ENCODE measurements at regions not wholly inside any gene's neighbourhood (a gene's known extent, or its start where the extent isn't known, plus 50 kb on each side); places are given as distances from the start of the nearest gene placed in this dataset.
A peak's percentile ranks its signal among the peaks of the same experiment; 100 is the strongest.

DNA sequence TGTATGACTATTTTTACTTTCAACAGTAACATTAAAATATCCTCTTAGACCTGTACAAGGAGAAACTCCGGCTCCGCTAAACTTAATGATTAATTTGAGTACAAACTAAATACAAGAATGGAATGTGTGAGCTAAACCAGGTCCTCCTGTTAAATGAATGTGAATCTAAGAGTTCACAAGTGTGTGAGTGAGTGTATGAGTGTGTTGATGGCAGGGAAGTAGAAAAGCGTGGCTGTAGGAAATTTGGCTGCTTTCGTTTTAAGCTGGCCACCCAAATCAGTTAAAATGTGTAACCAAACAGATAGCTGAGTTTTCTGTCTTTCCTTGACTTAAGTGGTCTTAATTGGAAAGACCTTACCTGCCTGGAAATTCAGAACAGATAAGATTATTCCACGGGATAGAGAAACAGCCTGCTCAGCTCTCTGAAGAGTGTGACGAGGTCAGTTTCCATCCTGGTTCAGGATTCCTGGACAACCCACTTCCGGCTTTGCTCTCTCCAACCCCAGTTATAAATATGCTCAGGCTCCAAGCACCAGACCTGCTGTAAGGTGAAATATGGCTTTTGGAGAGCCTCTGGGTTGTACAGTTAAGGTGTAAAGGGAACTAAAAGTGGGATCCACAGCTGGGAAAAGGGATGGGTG is 908.6 kb upstream of the EDIL3 start:
- H3K27ac ChIP-seq = peak overlapping the region in 3 of 4 donors; percentile 11 to 40 (median 19)
- DNase-seq = peak in 3 of 6 donors; percentile 7 to 31 (median 18)
- WGBS, 2 donors = 7% methylated on average over 7 of the region's 7 CpGs
- H3K27me3 ChIP-seq = no peaks in the 10 kb centered on the region
- peak; percentile 90 to 98 (median 96) for ATAC-seq
- intact Hi-C loops (cut with DNase I) = no loop called here
- peak overlapping the region in 3 of 4 donors; percentile 13 to 50 (median 36) for H3K4me3 ChIP-seq
- FAIRE-seq = no peak
- no peaks in the 10 kb centered on the region for H3K9me3 ChIP-seq
- H3K4me1 ChIP-seq = no peaks in the 10 kb centered on the region
- TF ChIP-seq, protein P1, sequence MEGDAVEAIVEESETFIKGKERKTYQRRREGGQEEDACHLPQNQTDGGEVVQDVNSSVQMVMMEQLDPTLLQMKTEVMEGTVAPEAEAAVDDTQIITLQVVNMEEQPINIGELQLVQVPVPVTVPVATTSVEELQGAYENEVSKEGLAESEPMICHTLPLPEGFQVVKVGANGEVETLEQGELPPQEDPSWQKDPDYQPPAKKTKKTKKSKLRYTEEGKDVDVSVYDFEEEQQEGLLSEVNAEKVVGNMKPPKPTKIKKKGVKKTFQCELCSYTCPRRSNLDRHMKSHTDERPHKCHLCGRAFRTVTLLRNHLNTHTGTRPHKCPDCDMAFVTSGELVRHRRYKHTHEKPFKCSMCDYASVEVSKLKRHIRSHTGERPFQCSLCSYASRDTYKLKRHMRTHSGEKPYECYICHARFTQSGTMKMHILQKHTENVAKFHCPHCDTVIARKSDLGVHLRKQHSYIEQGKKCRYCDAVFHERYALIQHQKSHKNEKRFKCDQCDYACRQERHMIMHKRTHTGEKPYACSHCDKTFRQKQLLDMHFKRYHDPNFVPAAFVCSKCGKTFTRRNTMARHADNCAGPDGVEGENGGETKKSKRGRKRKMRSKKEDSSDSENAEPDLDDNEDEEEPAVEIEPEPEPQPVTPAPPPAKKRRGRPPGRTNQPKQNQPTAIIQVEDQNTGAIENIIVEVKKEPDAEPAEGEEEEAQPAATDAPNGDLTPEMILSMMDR (IDR thresholded peaks at IDR 0.05) = no peak
- H3K36me3 ChIP-seq = no peaks in the 10 kb centered on the region

DNA sequence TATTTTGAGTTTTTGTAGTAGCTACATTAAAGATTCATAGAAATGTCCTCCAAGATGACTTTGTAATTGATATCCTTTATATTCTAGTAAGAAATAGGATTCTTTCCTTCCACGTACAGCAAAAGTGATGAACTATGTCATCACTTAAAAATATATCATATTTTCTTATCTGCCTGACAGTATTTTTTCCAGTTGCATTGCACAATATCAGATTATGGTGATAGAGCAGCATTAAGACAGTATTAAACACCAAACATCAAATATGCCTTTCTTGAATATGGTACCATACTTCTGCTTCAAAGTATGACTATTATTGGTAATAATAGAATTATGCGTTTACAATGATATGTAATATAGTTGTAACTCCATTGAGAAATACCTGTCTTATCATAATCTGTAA is 919.8 kb upstream of the EDIL3 start:
- no peak for ATAC-seq
- WGBS, 2 donors = 53 to 65% methylated on average over 2 of the region's 2 CpGs
- no peaks in the 10 kb centered on the region for H3K9me3 ChIP-seq
- no peaks in the 10 kb centered on the region for H3K4me1 ChIP-seq
- H3K36me3 ChIP-seq = no peaks in the 10 kb centered on the region
- no peak for FAIRE-seq
- no peak overlapping the region for H3K4me3 ChIP-seq
- no peak for DNase-seq
- no peak overlapping the region for H3K27ac ChIP-seq
- intact Hi-C loops (cut with DNase I) = no loop called here
- TF ChIP-seq, protein P1 (IDR thresholded peaks at IDR 0.05) = no peak
- H3K27me3 ChIP-seq = peaks cover 0 to 6% (median 0%) of the 10 kb centered on the region in 4 donors

DNA sequence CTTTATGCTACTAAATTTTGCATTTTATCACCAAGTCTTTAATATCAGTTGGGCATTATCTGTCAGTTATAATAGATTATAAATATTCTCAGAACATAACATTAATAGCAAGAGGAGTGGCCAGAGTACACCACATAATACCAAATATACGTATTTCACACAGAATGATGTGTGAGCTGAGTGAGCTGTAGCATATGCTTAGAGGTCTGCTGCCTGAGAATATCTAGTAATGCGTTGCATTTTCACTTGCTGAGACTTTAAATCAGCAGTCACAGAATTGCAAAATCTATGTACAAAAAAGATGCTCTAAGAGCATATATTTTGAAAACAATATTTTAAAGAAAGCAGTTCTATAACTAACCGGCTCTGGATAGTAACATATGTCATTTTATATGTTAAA is 921.1 kb upstream of the EDIL3 start:
- Histone ChIP-seq H3K9me3 (no peaks in the 10 kb centered on the region), H3K4me3 (no peak overlapping the region), H3K27me3 (peaks cover 0 to 6% (median 0%) of the 10 kb centered on the region in 4 donors), H3K36me3 (no peaks in the 10 kb centered on the region), H3K27ac (no peak overlapping the region), H3K4me1 (no peaks in the 10 kb centered on the region)
- TF ChIP-seq, protein P1 (IDR thresholded peaks at IDR 0.05) = no peak
- WGBS, 2 donors = 72 to 85% methylated on average over 3 of the region's 3 CpGs
- intact Hi-C loops (cut with DNase I) = no loop called here
- no peak for FAIRE-seq
- no peak for DNase-seq
- no peak for ATAC-seq

DNA sequence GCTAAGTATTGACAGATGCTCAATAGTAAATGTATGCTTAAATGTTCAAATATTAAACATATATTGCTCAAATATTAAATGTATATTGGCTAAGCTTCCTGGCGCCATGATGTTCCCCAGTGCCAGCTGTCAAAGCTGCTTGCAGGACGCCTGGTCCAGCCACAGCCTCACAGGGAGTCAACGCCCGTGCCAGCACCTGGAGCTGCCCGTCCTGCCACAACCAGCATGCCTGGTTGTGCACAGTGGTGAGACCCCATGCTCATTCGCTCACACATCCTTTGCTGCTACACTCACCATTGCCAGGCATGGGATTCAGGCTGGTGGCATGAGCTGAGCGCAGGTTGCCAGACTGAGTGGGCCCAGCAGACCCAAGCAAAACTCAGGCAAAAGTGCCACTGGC is 926.9 kb upstream of the EDIL3 start:
- H3K9me3 ChIP-seq = no peaks in the 10 kb centered on the region
- 67 to 75% methylated on average over 7 of the region's 7 CpGs for whole genome bisulfite sequencing, 2 donors
- intact Hi-C loops (cut with DNase I) = no loop called here
- TF ChIP-seq, protein P1 (IDR thresholded peaks at IDR 0.05) = no peak
- FAIRE-seq (no peak), ATAC-seq (no peak), DNase-seq (no peak)
- no peaks in the 10 kb centered on the region for H3K36me3 ChIP-seq
- H3K4me3 ChIP-seq = no peak overlapping the region
- H3K27me3 ChIP-seq = no peaks in the 10 kb centered on the region
- no peak overlapping the region for H3K27ac ChIP-seq
- no peaks in the 10 kb centered on the region for H3K4me1 ChIP-seq

DNA sequence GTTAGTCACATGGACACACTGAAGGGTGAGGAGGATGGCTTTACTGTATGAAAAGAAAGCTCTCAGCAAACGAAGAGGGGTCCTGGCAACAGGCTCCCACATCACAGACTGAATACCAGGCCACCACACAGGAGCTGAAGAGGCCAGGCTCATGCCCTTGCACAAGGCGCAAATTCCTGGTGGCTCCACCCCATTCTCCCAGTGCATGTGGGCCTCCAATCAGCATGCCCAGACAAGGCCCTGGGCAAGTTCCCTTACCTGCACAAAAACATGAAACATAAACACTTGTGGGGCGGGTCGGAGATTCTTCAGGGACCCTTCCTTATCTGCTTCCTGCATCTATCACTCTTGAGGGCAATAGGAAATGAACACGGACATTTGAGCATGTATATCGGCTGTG is 935.8 kb upstream of the EDIL3 start:
- ATAC-seq = no peak
- no peak for FAIRE-seq
- Histone ChIP-seq H3K27ac (no peak overlapping the region), H3K4me1 (no peaks in the 10 kb centered on the region), H3K27me3 (no peaks in the 10 kb centered on the region), H3K36me3 (no peaks in the 10 kb centered on the region), H3K4me3 (no peak overlapping the region), H3K9me3 (no peaks in the 10 kb centered on the region)
- no peak for DNase-seq
- 79 to 87% methylated on average over 6 of the region's 6 CpGs for WGBS, 2 donors
- intact Hi-C loops (cut with DNase I) = no loop called here
- TF ChIP-seq, protein P1 (IDR thresholded peaks at IDR 0.05) = no peak

All from pancreas (tissue), 10 donors.